Retinal pigment epithelial cell (primary cell): ENCODE measurements at regions not wholly inside any gene's neighbourhood (a gene's known extent, or its start where the extent isn't known, plus 50 kb on each side); places are given as distances from the start of the nearest gene placed in this dataset.

Source experiments
- DNase-seq: peaks from one replicate; pipeline ENCODE4 v3.0.0-alpha.2; 2010; ENCODE audit warnings: low read depth
- H3K4me3 ChIP-seq: 2 replicates; pipeline ENCODE4 v1.5.1; 2011; ENCODE audit warnings: mild to moderate bottlenecking, low read length, control low read depth, moderate library complexity
- CTCF ChIP-seq: conservative IDR thresholded peaks from 2 replicates; pipeline ENCODE4 v1.5.1; 2011; ENCODE audit warnings: low read depth, low read length, control low read depth, inconsistent platforms

GRCh38 chr1:56170784-56171320 lies 408.5 kb downstream of the PLPP3 start:
- DNase-seq = no peak

GRCh38 chr1:56169856-56170255 lies 409.5 kb downstream of the PLPP3 start:
- no peak for TF ChIP-seq CTCF
- DNase-seq = peak; percentile 3
- H3K4me3 ChIP-seq = no peak overlapping the region

More at GRCh38 chr1:56170784-56171320, 408.5 kb downstream of the PLPP3 start:
- H3K4me3 ChIP-seq = no peak overlapping the region
- TF ChIP-seq CTCF = no peak

- TF ChIP-seq CTCF = no peak
- DNase-seq = no peak
- no peak overlapping the region for H3K4me3 ChIP-seq
Measured at GRCh38 chr1:56168176-56168575, 411.2 kb downstream of the PLPP3 start.

GRCh38 chr1:56167596-56167995 lies 411.8 kb downstream of the PLPP3 start:
- DNase-seq = no peak
- no peak for TF ChIP-seq CTCF
- no peak overlapping the region for H3K4me3 ChIP-seq

- DNase-seq = no peak
- no peak for TF ChIP-seq CTCF
Measured at GRCh38 chr1:56160773-56161315, 418.5 kb downstream of the PLPP3 start.

GRCh38 chr1:56156971-56157876 lies 422.1 kb downstream of the PLPP3 start:
- DNase-seq = no peak
- TF ChIP-seq CTCF = no peak

More at GRCh38 chr1:56160773-56161315, 418.5 kb downstream of the PLPP3 start:
- H3K4me3 ChIP-seq = no peak overlapping the region

More at GRCh38 chr1:56156971-56157876, 422.1 kb downstream of the PLPP3 start:
- no peak overlapping the region for H3K4me3 ChIP-seq
